NCI-H2107 treated with DMSO at 0.1 percent for 48 hours (cell line): ENCODE measurements at regions not wholly inside any gene's neighbourhood (a gene's known extent, or its start where the extent isn't known, plus 50 kb on each side); places are given as distances from the start of the nearest gene placed in this dataset.
"Not testable (repeated sequence)": the region's sequence is repeated elsewhere in the genome, so short reads cannot be mapped to it uniquely, and the experiment has no call there.

ENCODE experiments used
- DNase-seq: peaks from one replicate; lab custom pipeline; 2025; ENCODE audit not compliant: unreplicated experiment; lab: John Stamatoyannopoulos, UW

GRCh38 chr7:65069476-65069875 is 63.0 kb upstream of the ERV3-1 start:
- not testable (repeated sequence) for DNase-seq

DNA sequence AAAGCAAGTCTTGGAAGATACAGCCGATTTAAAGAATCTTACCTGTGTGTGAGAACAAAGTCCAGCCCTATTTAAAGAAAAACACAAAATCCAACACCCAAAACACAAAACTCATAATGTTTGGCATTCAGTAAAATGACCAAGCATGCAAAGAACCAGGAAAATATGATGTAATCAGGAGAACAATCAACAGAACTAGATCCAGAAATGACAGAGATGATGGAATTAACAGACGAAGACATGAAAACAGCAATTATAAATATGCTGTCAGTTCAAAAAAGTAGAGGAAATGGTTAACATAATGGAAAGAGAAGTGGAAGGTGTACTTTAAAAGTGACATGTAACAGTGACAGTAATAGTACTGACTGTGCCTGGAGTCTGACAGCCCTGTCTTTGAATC is 56.1 kb upstream of the ERV3-1 start:
- DNase-seq = not testable (repeated sequence)

GRCh38 chr7:65059247-65059646 is 52.8 kb upstream of the ERV3-1 start:
- not testable (repeated sequence) for DNase-seq
